ENCODE measurements at regions not wholly inside any gene's neighbourhood (a gene's known extent, or its start where the extent isn't known, plus 50 kb on each side); places are given as distances from the start of the nearest gene placed in this dataset.
A peak's percentile ranks its signal among the peaks of the same experiment; 100 is the strongest.

GRCh38 chr4:81883530-81884450, 412.1 kb upstream of the RASGEF1B start:
- Histone ChIP-seq H3K36me3 (ENCODE audit: control insufficient read depth in 2 of 2, extremely low read depth in 1 of 2, insufficient read depth in 1 of 2, low read length in 1 of 2) (no peaks in the 10 kb centered on the region), H3K4me1 (ENCODE audit: control insufficient read depth in 1 of 2, extremely low read depth in 1 of 2, insufficient read depth in 2 of 2, low read length in 2 of 2) (no peaks in the 10 kb centered on the region), H3K27me3 (replicated peaks in 1 of 2; ENCODE audit: control insufficient read depth in 2 of 2, extremely low read depth in 1 of 2, insufficient read depth in 2 of 2, low read length in 1 of 2) (no peaks in the 10 kb centered on the region), H3K4me3 (ENCODE audit: control insufficient read depth in 1 of 2, extremely low read depth in 1 of 2, low read length in 1 of 2) (no peak overlapping the region), H3K9me3 (no peaks in the 10 kb centered on the region), H3K27ac (ENCODE audit: low read length) (no peak overlapping the region)
- H3K4me3 Mint-ChIP-seq: no peak overlapping the region
- H3K27me3 Mint-ChIP-seq: peaks cover 10 to 30% of the 10 kb centered on the region in 2 donors
- H3K27ac Mint-ChIP-seq: no peak overlapping the region
- H3K9me3 Mint-ChIP-seq: no peaks in the 10 kb centered on the region
- ChIA-PET POLR2A (no interaction called here), CTCF (interaction anchor here in 1 of 2 donors (0.6 kb wide), 1 partner anchor 11 kb away, joined by 8 read pairs; no protein-coding TSS in a partner anchor)
- ATAC-seq (replicated peaks in 1 of 4) (no peak), DNase-seq (no peak)
- 65% methylated on average over 2 of the region's 7 CpGs for WGBS (ENCODE audit: insufficient coverage)
- peaks cover 3 to 9% (median 7%) of the 10 kb centered on the region in 3 donors for H3K4me1 Mint-ChIP-seq
- H3K36me3 Mint-ChIP-seq: no peaks in the 10 kb centered on the region

- no peaks in the 10 kb centered on the region for H3K9me3 Mint-ChIP-seq
- POLR2A ChIA-PET: no interaction called here
Measured at GRCh38 chr4:81883004-81883403, 411.3 kb upstream of the RASGEF1B start.

GRCh38 chr4:81881855-81882621, 410.3 kb upstream of the RASGEF1B start:
- CTCF ChIA-PET: interaction anchor here in 1 of 2 donors (1.5 kb wide), 1 partner anchor 31 kb away, joined by 4 read pairs; no protein-coding TSS in a partner anchor
- peak in 1 of 4 experiments; percentile 40 for ATAC-seq (replicated peaks in 1 of 4)

More at GRCh38 chr4:81883004-81883403, 411.3 kb upstream of the RASGEF1B start:
- Mint-ChIP-seq H3K36me3 (no peaks in the 10 kb centered on the region), H3K27me3 (peaks cover 10 to 26% of the 10 kb centered on the region in 2 donors), H3K27ac (no peak overlapping the region), H3K4me1 (peaks cover 3 to 9% (median 7%) of the 10 kb centered on the region in 3 donors), H3K4me3 (no peak overlapping the region)
- CTCF ChIA-PET: no interaction called here
- ATAC-seq (replicated peaks in 1 of 4) (no peak), DNase-seq (no peak)
- Histone ChIP-seq H3K4me3 (ENCODE audit: control insufficient read depth in 1 of 2, extremely low read depth in 1 of 2, low read length in 1 of 2) (no peak overlapping the region), H3K27ac (ENCODE audit: low read length) (no peak overlapping the region), H3K4me1 (ENCODE audit: control insufficient read depth in 1 of 2, extremely low read depth in 1 of 2, insufficient read depth in 2 of 2, low read length in 2 of 2) (no peaks in the 10 kb centered on the region), H3K9me3 (no peaks in the 10 kb centered on the region), H3K27me3 (replicated peaks in 1 of 2; ENCODE audit: control insufficient read depth in 2 of 2, extremely low read depth in 1 of 2, insufficient read depth in 2 of 2, low read length in 1 of 2) (no peaks in the 10 kb centered on the region), H3K36me3 (ENCODE audit: control insufficient read depth in 2 of 2, extremely low read depth in 1 of 2, insufficient read depth in 1 of 2, low read length in 1 of 2) (no peaks in the 10 kb centered on the region)
- WGBS (ENCODE audit: insufficient coverage): no CpG with 5 or more reads among the region's 1 CpG

GRCh38 chr4:81876106-81876505, 404.4 kb upstream of the RASGEF1B start:
- no peaks in the 10 kb centered on the region for H3K4me1 ChIP-seq (ENCODE audit: control insufficient read depth in 1 of 2, extremely low read depth in 1 of 2, insufficient read depth in 2 of 2, low read length in 2 of 2)
- H3K4me3 ChIP-seq (ENCODE audit: control insufficient read depth in 1 of 2, extremely low read depth in 1 of 2, low read length in 1 of 2): no peak overlapping the region
- ChIA-PET POLR2A (interaction anchor here in 1 of 2 donors (0.8 kb wide), 1 partner anchor 1464 kb away, joined by 3 read pairs; no protein-coding TSS in a partner anchor), CTCF (interaction anchor here (0.6 kb wide), 3 partner anchors 43 to 97 kb away, joined by 3 to 5 read pairs (median 4); no protein-coding TSS in a partner anchor)
- peaks cover 0 to 6% of the 10 kb centered on the region in 2 donors for H3K27me3 Mint-ChIP-seq
- no peaks in the 10 kb centered on the region for H3K36me3 ChIP-seq (ENCODE audit: control insufficient read depth in 2 of 2, extremely low read depth in 1 of 2, insufficient read depth in 1 of 2, low read length in 1 of 2)
- H3K27me3 ChIP-seq (replicated peaks in 1 of 2; ENCODE audit: control insufficient read depth in 2 of 2, extremely low read depth in 1 of 2, insufficient read depth in 2 of 2, low read length in 1 of 2): no peaks in the 10 kb centered on the region
- no CpG with 5 or more reads among the region's 3 CpGs for WGBS (ENCODE audit: insufficient coverage)
- H3K27ac Mint-ChIP-seq: no peak overlapping the region
- H3K4me3 Mint-ChIP-seq: no peak overlapping the region
- DNase-seq (no peak), ATAC-seq (replicated peaks in 1 of 4) (no peak)
- no peaks in the 10 kb centered on the region for H3K9me3 Mint-ChIP-seq
- H3K4me1 Mint-ChIP-seq: no peaks in the 10 kb centered on the region
- no peak overlapping the region for H3K27ac ChIP-seq (ENCODE audit: low read length)
- no peaks in the 10 kb centered on the region for H3K9me3 ChIP-seq
- H3K36me3 Mint-ChIP-seq: no peaks in the 10 kb centered on the region

More at GRCh38 chr4:81881855-81882621, 410.3 kb upstream of the RASGEF1B start:
- H3K36me3 Mint-ChIP-seq: no peaks in the 10 kb centered on the region
- no peaks in the 10 kb centered on the region for H3K9me3 Mint-ChIP-seq
- peak in 1 of 35 experiments; percentile 2 for DNase-seq
- no peak overlapping the region for H3K27ac ChIP-seq (ENCODE audit: low read length)
- no peaks in the 10 kb centered on the region for H3K27me3 ChIP-seq (replicated peaks in 1 of 2; ENCODE audit: control insufficient read depth in 2 of 2, extremely low read depth in 1 of 2, insufficient read depth in 2 of 2, low read length in 1 of 2)
- H3K27me3 Mint-ChIP-seq: peaks cover 10 to 25% of the 10 kb centered on the region in 2 donors
- H3K9me3 ChIP-seq: no peaks in the 10 kb centered on the region
- no peak overlapping the region for H3K4me3 ChIP-seq (ENCODE audit: control insufficient read depth in 1 of 2, extremely low read depth in 1 of 2, low read length in 1 of 2)
- peaks cover 3 to 9% (median 7%) of the 10 kb centered on the region in 3 donors for H3K4me1 Mint-ChIP-seq
- H3K4me1 ChIP-seq (ENCODE audit: control insufficient read depth in 1 of 2, extremely low read depth in 1 of 2, insufficient read depth in 2 of 2, low read length in 2 of 2): no peaks in the 10 kb centered on the region
- WGBS (ENCODE audit: insufficient coverage): 77% methylated on average over 3 of the region's 3 CpGs
- no peak overlapping the region for H3K4me3 Mint-ChIP-seq
- POLR2A ChIA-PET: no interaction called here
- H3K36me3 ChIP-seq (ENCODE audit: control insufficient read depth in 2 of 2, extremely low read depth in 1 of 2, insufficient read depth in 1 of 2, low read length in 1 of 2): no peaks in the 10 kb centered on the region
- no peak overlapping the region for H3K27ac Mint-ChIP-seq

DNA sequence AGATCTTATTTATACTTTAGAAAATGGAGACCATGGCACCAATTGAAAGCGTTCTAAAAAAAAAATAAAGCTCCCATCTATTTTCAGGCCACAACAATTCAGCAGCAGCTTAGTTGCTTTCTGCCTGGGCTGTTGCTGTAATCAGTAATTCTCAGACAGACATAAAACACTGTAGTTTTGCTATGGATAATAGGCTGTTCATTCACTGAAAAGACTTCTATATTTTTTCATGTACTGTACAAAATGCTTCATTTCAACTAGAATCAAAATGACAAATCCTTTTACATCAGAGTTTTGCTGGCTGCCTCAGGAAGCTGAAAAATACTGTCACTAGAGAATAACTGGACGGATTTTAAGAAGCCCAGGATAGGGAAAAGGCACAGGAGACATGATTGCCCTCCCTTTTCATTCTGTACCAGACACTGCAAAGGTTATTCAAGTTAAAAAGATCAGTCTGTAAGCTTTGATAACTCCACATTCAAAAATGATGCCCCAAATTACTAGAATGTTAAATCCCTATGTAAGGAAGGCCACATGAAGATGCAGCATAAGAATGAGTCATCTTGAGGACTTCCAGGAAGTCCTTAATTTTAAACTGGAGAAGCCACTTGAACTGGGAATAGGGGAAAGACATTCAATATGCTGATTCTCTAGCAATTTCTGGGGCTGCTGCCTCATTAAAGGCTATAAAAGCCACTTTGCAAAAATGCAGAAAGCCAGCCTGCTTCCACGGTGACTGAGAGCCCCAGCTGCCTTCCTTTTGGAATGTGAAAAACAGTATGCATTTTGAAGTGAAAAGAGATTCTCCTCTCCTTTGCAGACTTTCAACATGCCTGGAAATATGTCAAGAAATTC, 403.2 kb upstream of the RASGEF1B start:
- ChIA-PET POLR2A (no interaction called here), CTCF (no interaction called here)
- Mint-ChIP-seq H3K4me3 (no peak overlapping the region), H3K4me1 (no peaks in the 10 kb centered on the region), H3K9me3 (no peaks in the 10 kb centered on the region), H3K36me3 (no peaks in the 10 kb centered on the region), H3K27me3 (peaks cover 0 to 4% of the 10 kb centered on the region in 2 donors), H3K27ac (no peak overlapping the region)
- DNase-seq (no peak), ATAC-seq (replicated peaks in 1 of 4) (no peak)
- Histone ChIP-seq H3K27me3 (replicated peaks in 1 of 2; ENCODE audit: control insufficient read depth in 2 of 2, extremely low read depth in 1 of 2, insufficient read depth in 2 of 2, low read length in 1 of 2) (peaks cover 0 to 5% of the 10 kb centered on the region in 2 experiments), H3K27ac (ENCODE audit: low read length) (no peak overlapping the region), H3K4me3 (ENCODE audit: control insufficient read depth in 1 of 2, extremely low read depth in 1 of 2, low read length in 1 of 2) (no peak overlapping the region), H3K9me3 (no peaks in the 10 kb centered on the region), H3K36me3 (ENCODE audit: control insufficient read depth in 2 of 2, extremely low read depth in 1 of 2, insufficient read depth in 1 of 2, low read length in 1 of 2) (no peaks in the 10 kb centered on the region), H3K4me1 (ENCODE audit: control insufficient read depth in 1 of 2, extremely low read depth in 1 of 2, insufficient read depth in 2 of 2, low read length in 2 of 2) (no peaks in the 10 kb centered on the region)
- WGBS (ENCODE audit: insufficient coverage): 80% methylated on average over 1 of the region's 3 CpGs

- H3K4me1 Mint-ChIP-seq: no peaks in the 10 kb centered on the region
- no peaks in the 10 kb centered on the region for H3K36me3 ChIP-seq (ENCODE audit: control insufficient read depth in 2 of 2, extremely low read depth in 1 of 2, insufficient read depth in 1 of 2, low read length in 1 of 2)
- no peak overlapping the region for H3K4me3 Mint-ChIP-seq
- no peaks in the 10 kb centered on the region for H3K36me3 Mint-ChIP-seq
- no peaks in the 10 kb centered on the region for H3K27me3 Mint-ChIP-seq
- no peak overlapping the region for H3K27ac Mint-ChIP-seq
- H3K9me3 ChIP-seq: no peaks in the 10 kb centered on the region
- H3K27me3 ChIP-seq (replicated peaks in 1 of 2; ENCODE audit: control insufficient read depth in 2 of 2, extremely low read depth in 1 of 2, insufficient read depth in 2 of 2, low read length in 1 of 2): peaks cover 0 to 5% of the 10 kb centered on the region in 2 experiments
- POLR2A ChIA-PET: no interaction called here
- H3K27ac ChIP-seq (ENCODE audit: low read length): no peak overlapping the region
- 85% methylated on average over 5 of the region's 5 CpGs for WGBS (ENCODE audit: insufficient coverage)
- ATAC-seq (replicated peaks in 1 of 4) (no peak), DNase-seq (no peak)
- no peak overlapping the region for H3K4me3 ChIP-seq (ENCODE audit: control insufficient read depth in 1 of 2, extremely low read depth in 1 of 2, low read length in 1 of 2)
- no peaks in the 10 kb centered on the region for H3K4me1 ChIP-seq (ENCODE audit: control insufficient read depth in 1 of 2, extremely low read depth in 1 of 2, insufficient read depth in 2 of 2, low read length in 2 of 2)
- H3K9me3 Mint-ChIP-seq: no peaks in the 10 kb centered on the region
- CTCF ChIA-PET: no interaction called here
Measured at GRCh38 chr4:81870275-81870674, 398.6 kb upstream of the RASGEF1B start.

Measured in T-cell (primary cell).